ENCODE measurements at regions not wholly inside any gene's neighbourhood (a gene's known extent, or its start where the extent isn't known, plus 50 kb on each side); places are given as distances from the start of the nearest gene placed in this dataset.

DNA sequence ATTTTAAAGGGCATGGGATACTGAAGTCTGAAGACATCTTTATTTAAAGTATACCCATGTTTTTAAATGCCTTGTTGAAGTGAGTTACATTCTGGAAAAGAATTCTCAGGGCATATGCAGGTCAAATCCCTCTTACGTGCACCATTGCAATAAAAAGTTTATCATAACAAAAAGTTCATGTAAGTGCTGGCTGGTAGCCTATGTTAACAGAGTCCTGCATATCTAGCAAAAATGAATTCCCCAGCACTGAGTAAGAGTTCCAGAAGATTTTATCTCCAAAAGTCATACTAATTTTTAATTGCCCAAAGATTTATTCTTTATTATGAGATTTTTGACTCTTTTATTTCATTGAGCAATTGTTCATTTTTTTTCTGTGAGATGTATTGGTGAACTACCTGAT lies 104.7 kb upstream of the ROBO1 start:
- TF ChIP-seq, protein P1, sequence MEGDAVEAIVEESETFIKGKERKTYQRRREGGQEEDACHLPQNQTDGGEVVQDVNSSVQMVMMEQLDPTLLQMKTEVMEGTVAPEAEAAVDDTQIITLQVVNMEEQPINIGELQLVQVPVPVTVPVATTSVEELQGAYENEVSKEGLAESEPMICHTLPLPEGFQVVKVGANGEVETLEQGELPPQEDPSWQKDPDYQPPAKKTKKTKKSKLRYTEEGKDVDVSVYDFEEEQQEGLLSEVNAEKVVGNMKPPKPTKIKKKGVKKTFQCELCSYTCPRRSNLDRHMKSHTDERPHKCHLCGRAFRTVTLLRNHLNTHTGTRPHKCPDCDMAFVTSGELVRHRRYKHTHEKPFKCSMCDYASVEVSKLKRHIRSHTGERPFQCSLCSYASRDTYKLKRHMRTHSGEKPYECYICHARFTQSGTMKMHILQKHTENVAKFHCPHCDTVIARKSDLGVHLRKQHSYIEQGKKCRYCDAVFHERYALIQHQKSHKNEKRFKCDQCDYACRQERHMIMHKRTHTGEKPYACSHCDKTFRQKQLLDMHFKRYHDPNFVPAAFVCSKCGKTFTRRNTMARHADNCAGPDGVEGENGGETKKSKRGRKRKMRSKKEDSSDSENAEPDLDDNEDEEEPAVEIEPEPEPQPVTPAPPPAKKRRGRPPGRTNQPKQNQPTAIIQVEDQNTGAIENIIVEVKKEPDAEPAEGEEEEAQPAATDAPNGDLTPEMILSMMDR (IDR thresholded peaks at IDR 0.05), result no peak
- no peak for TF ChIP-seq POLR2A (IDR thresholded peaks at IDR 0.05; ENCODE audit: low read depth)

Measured in esophagus muscularis mucosa (tissue), 3 donors.